IgD-negative memory B cell (primary cell): ENCODE measurements at regions not wholly inside any gene's neighbourhood (a gene's known extent, or its start where the extent isn't known, plus 50 kb on each side); places are given as distances from the start of the nearest gene placed in this dataset.

Experiments used
- H3K27ac Mint-ChIP-seq, 3 donors: one replicate each; pipeline ENCODE4 v1.8.0; 2020 to 2022; ENCODE audit warnings: mild to moderate bottlenecking in 3 of 3, mixed read lengths in 3 of 3, moderate library complexity in 1 of 3
- H3K27me3 Mint-ChIP-seq: one replicate; pipeline ENCODE4 v1.8.0; 2021; ENCODE audit warnings: mixed read lengths
- H3K36me3 Mint-ChIP-seq: one replicate; pipeline ENCODE4 v1.8.0; 2020; ENCODE audit warnings: mild to moderate bottlenecking, mixed read lengths
- H3K4me1 Mint-ChIP-seq, 3 donors: one replicate each; pipeline ENCODE4 v1.8.0; 2020 to 2022; ENCODE audit warnings: mixed read lengths in 3 of 3, mild to moderate bottlenecking in 1 of 3
- H3K4me3 Mint-ChIP-seq, 4 donors: one replicate each; pipeline ENCODE4 v1.8.0; 2020 to 2022; ENCODE audit warnings: mild to moderate bottlenecking in 4 of 4, mixed read lengths in 4 of 4, moderate library complexity in 3 of 4
- H3K9me3 Mint-ChIP-seq, 3 donors: one replicate each; pipeline ENCODE4 v1.8.0; 2020 to 2021; ENCODE audit warnings: mixed read lengths in 3 of 3, mild to moderate bottlenecking in 1 of 3

GRCh38 chr12:58528271-58528670 lies 392.0 kb downstream of the LRIG3 start:
- Mint-ChIP-seq H3K27ac (no peak overlapping the region), H3K9me3 (no peaks in the 10 kb centered on the region), H3K4me3 (no peak overlapping the region), H3K27me3 (no peaks in the 10 kb centered on the region), H3K36me3 (peaks cover 3% of the 10 kb centered on the region), H3K4me1 (no peaks in the 10 kb centered on the region)

GRCh38 chr12:58529114-58529665 lies 391.1 kb downstream of the LRIG3 start:
- H3K27me3 Mint-ChIP-seq, result no peaks in the 10 kb centered on the region
- H3K9me3 Mint-ChIP-seq, result no peaks in the 10 kb centered on the region
- H3K4me1 Mint-ChIP-seq, result no peaks in the 10 kb centered on the region
- no peak overlapping the region for H3K27ac Mint-ChIP-seq
- H3K36me3 Mint-ChIP-seq, result peaks cover 3% of the 10 kb centered on the region
- no peak overlapping the region for H3K4me3 Mint-ChIP-seq

- H3K4me3 Mint-ChIP-seq, result no peak overlapping the region
- H3K27me3 Mint-ChIP-seq, result no peaks in the 10 kb centered on the region
- no peaks in the 10 kb centered on the region for H3K4me1 Mint-ChIP-seq
- peaks cover 3% of the 10 kb centered on the region for H3K36me3 Mint-ChIP-seq
- H3K27ac Mint-ChIP-seq, result no peak overlapping the region
- H3K9me3 Mint-ChIP-seq, result no peaks in the 10 kb centered on the region
Observed at GRCh38 chr12:58529897-58530741, 390.2 kb downstream of the LRIG3 start.

GRCh38 chr12:58530742-58531062 lies 389.6 kb downstream of the LRIG3 start:
- no peak overlapping the region for H3K4me3 Mint-ChIP-seq
- H3K27me3 Mint-ChIP-seq, result no peaks in the 10 kb centered on the region
- no peaks in the 10 kb centered on the region for H3K4me1 Mint-ChIP-seq
- H3K36me3 Mint-ChIP-seq, result peaks cover 3% of the 10 kb centered on the region
- H3K27ac Mint-ChIP-seq, result no peak overlapping the region
- H3K9me3 Mint-ChIP-seq, result no peaks in the 10 kb centered on the region

- Mint-ChIP-seq H3K36me3 (peaks cover 3% of the 10 kb centered on the region), H3K27me3 (no peaks in the 10 kb centered on the region), H3K9me3 (no peaks in the 10 kb centered on the region), H3K4me3 (no peak overlapping the region), H3K27ac (no peak overlapping the region), H3K4me1 (no peaks in the 10 kb centered on the region)
Observed at GRCh38 chr12:58532855-58533608, 387.3 kb downstream of the LRIG3 start.

- Mint-ChIP-seq H3K4me1 (no peaks in the 10 kb centered on the region), H3K27ac (no peak overlapping the region), H3K27me3 (no peaks in the 10 kb centered on the region), H3K4me3 (no peak overlapping the region), H3K36me3 (peaks cover 3% of the 10 kb centered on the region), H3K9me3 (no peaks in the 10 kb centered on the region)
Observed at GRCh38 chr12:58533652-58534051, 386.7 kb downstream of the LRIG3 start.

GRCh38 chr12:58537278-58537677 lies 383.0 kb downstream of the LRIG3 start:
- Mint-ChIP-seq H3K9me3 (peaks cover 0 to 2% (median 0%) of the 10 kb centered on the region in 3 donors), H3K27me3 (no peaks in the 10 kb centered on the region), H3K4me1 (no peaks in the 10 kb centered on the region)

GRCh38 chr12:58539295-58539694 lies 381.0 kb downstream of the LRIG3 start:
- H3K4me1 Mint-ChIP-seq, result no peaks in the 10 kb centered on the region
- H3K9me3 Mint-ChIP-seq, result peaks cover 0 to 3% (median 0%) of the 10 kb centered on the region in 3 donors
- no peaks in the 10 kb centered on the region for H3K36me3 Mint-ChIP-seq
- no peak overlapping the region for H3K27ac Mint-ChIP-seq
- no peaks in the 10 kb centered on the region for H3K27me3 Mint-ChIP-seq
- H3K4me3 Mint-ChIP-seq, result no peak overlapping the region

More at GRCh38 chr12:58537278-58537677, 383.0 kb downstream of the LRIG3 start:
- Mint-ChIP-seq H3K4me3 (no peak overlapping the region), H3K36me3 (peaks cover 3% of the 10 kb centered on the region), H3K27ac (no peak overlapping the region)

- H3K27ac Mint-ChIP-seq, result no peak overlapping the region
- no peaks in the 10 kb centered on the region for H3K36me3 Mint-ChIP-seq
Observed at GRCh38 chr12:58540480-58541299, 379.6 kb downstream of the LRIG3 start.

GRCh38 chr12:58541300-58541690 lies 379.0 kb downstream of the LRIG3 start:
- no peak overlapping the region for H3K4me3 Mint-ChIP-seq

More at GRCh38 chr12:58540480-58541299, 379.6 kb downstream of the LRIG3 start:
- no peak overlapping the region for H3K4me3 Mint-ChIP-seq
- H3K9me3 Mint-ChIP-seq, result peaks cover 0 to 3% (median 0%) of the 10 kb centered on the region in 3 donors
- no peaks in the 10 kb centered on the region for H3K4me1 Mint-ChIP-seq
- H3K27me3 Mint-ChIP-seq, result no peaks in the 10 kb centered on the region

GRCh38 chr12:58544281-58544680 lies 376.0 kb downstream of the LRIG3 start:
- Mint-ChIP-seq H3K27ac (no peak overlapping the region), H3K4me3 (no peak overlapping the region), H3K36me3 (no peaks in the 10 kb centered on the region), H3K4me1 (no peaks in the 10 kb centered on the region), H3K27me3 (no peaks in the 10 kb centered on the region), H3K9me3 (peaks cover 0 to 3% (median 0%) of the 10 kb centered on the region in 3 donors)

More at GRCh38 chr12:58541300-58541690, 379.0 kb downstream of the LRIG3 start:
- Mint-ChIP-seq H3K27me3 (no peaks in the 10 kb centered on the region), H3K27ac (no peak overlapping the region), H3K4me1 (no peaks in the 10 kb centered on the region), H3K9me3 (peaks cover 0 to 3% (median 0%) of the 10 kb centered on the region in 3 donors), H3K36me3 (no peaks in the 10 kb centered on the region)

- Mint-ChIP-seq H3K27ac (no peak overlapping the region), H3K36me3 (no peaks in the 10 kb centered on the region), H3K4me3 (no peak overlapping the region), H3K9me3 (peaks cover 0 to 1% (median 0%) of the 10 kb centered on the region in 3 donors), H3K27me3 (no peaks in the 10 kb centered on the region), H3K4me1 (no peaks in the 10 kb centered on the region)
Observed at GRCh38 chr12:58547217-58547616, 373.1 kb downstream of the LRIG3 start.

- H3K9me3 Mint-ChIP-seq, result peaks cover 0 to 2% (median 0%) of the 10 kb centered on the region in 3 donors
- H3K36me3 Mint-ChIP-seq, result no peaks in the 10 kb centered on the region
- no peaks in the 10 kb centered on the region for H3K4me1 Mint-ChIP-seq
- no peak overlapping the region for H3K27ac Mint-ChIP-seq
- no peak overlapping the region for H3K4me3 Mint-ChIP-seq
- H3K27me3 Mint-ChIP-seq, result no peaks in the 10 kb centered on the region
Observed at GRCh38 chr12:58548801-58549200, 371.5 kb downstream of the LRIG3 start.

GRCh38 chr12:58554522-58555157 lies 365.7 kb downstream of the LRIG3 start:
- peak overlapping the region in 1 of 3 donors; percentile 50 for H3K27ac Mint-ChIP-seq

More at GRCh38 chr12:58554522-58555157, 365.7 kb downstream of the LRIG3 start:
- Mint-ChIP-seq H3K36me3 (no peaks in the 10 kb centered on the region), H3K9me3 (peaks cover 0 to 3% (median 2%) of the 10 kb centered on the region in 3 donors), H3K4me1 (no peaks in the 10 kb centered on the region), H3K4me3 (no peak overlapping the region), H3K27me3 (no peaks in the 10 kb centered on the region)
